GM12891 (cell line): ENCODE measurements at regions not wholly inside any gene's neighbourhood (a gene's known extent, or its start where the extent isn't known, plus 50 kb on each side); places are given as distances from the start of the nearest gene placed in this dataset.

Experiments used
- POLR2A ChIP-seq: IDR thresholded peaks from 2 replicates; pipeline ENCODE4 v1.6.1; 2011; ENCODE audit warnings: low read depth, low read length, control low read depth
- POLR2AphosphoS5 ChIP-seq: IDR thresholded peaks from 2 replicates; pipeline ENCODE4 v1.6.1; 2011; ENCODE audit warnings: low read depth, low read length, control low read depth

- TF ChIP-seq POLR2AphosphoS5 (no peak), POLR2A (no peak)
Observed at GRCh38 chr2:175836361-175836760, 165.7 kb downstream of the LNPK start.
